ENCODE measurements at regions not wholly inside any gene's neighbourhood (a gene's known extent, or its start where the extent isn't known, plus 50 kb on each side); places are given as distances from the start of the nearest gene placed in this dataset.

DNA sequence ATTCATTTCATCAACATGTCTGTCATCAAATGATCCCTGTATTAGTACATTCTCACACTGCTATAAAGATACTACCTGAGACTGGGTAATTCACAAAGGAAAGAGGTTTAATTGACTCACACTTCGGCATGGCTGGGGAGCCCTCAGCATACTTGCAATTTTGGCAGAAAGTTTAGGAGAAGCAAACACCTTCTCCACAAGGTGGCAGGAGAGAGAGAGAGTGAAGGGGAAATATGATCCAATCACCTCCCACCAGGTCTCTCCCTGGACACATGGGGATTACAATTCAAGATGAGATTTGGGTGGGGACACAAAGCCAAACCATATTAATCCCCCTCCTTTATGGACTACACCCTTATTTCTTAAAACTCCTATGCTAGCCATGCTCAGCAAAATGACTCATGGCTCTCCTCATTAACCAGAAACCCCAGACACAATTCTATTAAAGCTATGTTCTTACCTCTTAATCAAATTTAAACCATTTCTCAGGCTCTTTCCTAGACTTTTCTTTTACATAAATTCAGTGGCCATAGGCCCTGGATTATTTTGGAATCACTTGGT lies 932.3 kb downstream of the FLRT2 start:
- TF ChIP-seq, protein P1, sequence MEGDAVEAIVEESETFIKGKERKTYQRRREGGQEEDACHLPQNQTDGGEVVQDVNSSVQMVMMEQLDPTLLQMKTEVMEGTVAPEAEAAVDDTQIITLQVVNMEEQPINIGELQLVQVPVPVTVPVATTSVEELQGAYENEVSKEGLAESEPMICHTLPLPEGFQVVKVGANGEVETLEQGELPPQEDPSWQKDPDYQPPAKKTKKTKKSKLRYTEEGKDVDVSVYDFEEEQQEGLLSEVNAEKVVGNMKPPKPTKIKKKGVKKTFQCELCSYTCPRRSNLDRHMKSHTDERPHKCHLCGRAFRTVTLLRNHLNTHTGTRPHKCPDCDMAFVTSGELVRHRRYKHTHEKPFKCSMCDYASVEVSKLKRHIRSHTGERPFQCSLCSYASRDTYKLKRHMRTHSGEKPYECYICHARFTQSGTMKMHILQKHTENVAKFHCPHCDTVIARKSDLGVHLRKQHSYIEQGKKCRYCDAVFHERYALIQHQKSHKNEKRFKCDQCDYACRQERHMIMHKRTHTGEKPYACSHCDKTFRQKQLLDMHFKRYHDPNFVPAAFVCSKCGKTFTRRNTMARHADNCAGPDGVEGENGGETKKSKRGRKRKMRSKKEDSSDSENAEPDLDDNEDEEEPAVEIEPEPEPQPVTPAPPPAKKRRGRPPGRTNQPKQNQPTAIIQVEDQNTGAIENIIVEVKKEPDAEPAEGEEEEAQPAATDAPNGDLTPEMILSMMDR (IDR thresholded peaks at IDR 0.05; ENCODE audit: insufficient read depth, low read length, poor library complexity, severe bottlenecking) = peak; percentile 52
- DNase-seq (ENCODE audit: low read depth) = no peak
- Histone ChIP-seq H3K36me3 (ENCODE audit: control insufficient read depth, insufficient read depth, low read length) (no peaks in the 10 kb centered on the region), H3K27me3 (ENCODE audit: control insufficient read depth, insufficient read depth, low read length) (no peaks in the 10 kb centered on the region), H3K4me3 (ENCODE audit: low read depth, low read length) (no peak overlapping the region)

DNA sequence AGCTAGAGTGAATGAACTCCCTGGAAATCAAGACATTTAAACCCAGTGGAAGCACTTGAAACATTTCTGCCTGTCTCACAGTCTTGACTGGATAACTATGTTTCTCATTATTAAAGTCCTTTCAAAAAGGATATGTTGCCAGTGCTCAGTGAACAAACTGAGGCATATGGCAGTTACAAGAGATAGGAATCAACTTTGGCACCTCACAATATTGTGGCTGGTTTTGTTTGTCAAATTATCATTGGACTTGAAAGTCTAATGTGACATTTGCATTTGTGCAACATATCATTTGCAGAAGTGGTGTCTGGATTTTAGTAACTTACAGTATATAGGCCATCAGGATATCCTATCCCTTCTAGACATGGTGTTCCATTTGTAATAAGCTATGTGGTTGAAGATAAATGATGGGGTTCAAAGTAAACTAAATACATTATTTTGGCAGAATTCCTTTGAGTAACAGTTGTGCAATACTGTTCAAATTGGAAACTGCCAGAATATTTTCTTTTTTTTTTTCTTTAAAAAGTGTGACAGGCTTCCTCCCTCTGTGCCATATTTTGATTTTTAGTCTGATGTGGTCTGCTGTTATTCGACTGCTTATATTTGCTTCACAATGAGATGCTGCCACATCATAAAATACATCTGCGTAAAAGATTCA lies 927.7 kb downstream of the FLRT2 start:
- no peak overlapping the region for H3K4me3 ChIP-seq (ENCODE audit: low read depth, low read length)
- H3K27me3 ChIP-seq (ENCODE audit: control insufficient read depth, insufficient read depth, low read length) = no peaks in the 10 kb centered on the region
- no peak for DNase-seq (ENCODE audit: low read depth)
- H3K36me3 ChIP-seq (ENCODE audit: control insufficient read depth, insufficient read depth, low read length) = no peaks in the 10 kb centered on the region
- TF ChIP-seq, protein P1 (IDR thresholded peaks at IDR 0.05; ENCODE audit: insufficient read depth, low read length, poor library complexity, severe bottlenecking) = no peak

DNA sequence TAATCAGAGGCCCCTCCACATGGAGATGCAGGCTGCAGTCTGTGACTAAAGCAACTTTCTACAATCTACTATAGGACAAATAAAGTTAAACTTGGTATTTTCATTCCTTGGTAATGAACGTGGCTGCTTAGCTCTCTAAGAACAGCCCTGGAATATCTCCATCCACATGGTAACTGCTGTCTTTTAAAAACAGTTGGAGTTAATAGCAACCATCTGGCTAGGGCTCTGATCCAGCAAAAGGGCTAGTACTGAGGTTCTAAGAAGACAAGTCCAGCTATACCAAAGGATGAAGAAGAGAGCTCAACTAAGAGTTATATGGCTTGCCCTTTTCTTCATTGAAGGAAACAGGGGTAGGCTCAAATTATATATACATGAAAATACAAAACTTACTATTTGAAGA lies 920.1 kb downstream of the FLRT2 start:
- Histone ChIP-seq H3K36me3 (ENCODE audit: control insufficient read depth, insufficient read depth, low read length) (no peaks in the 10 kb centered on the region), H3K4me3 (ENCODE audit: low read depth, low read length) (no peak overlapping the region), H3K27me3 (ENCODE audit: control insufficient read depth, insufficient read depth, low read length) (no peaks in the 10 kb centered on the region)
- no peak for DNase-seq (ENCODE audit: low read depth)
- TF ChIP-seq, protein P1 (IDR thresholded peaks at IDR 0.05; ENCODE audit: insufficient read depth, low read length, poor library complexity, severe bottlenecking) = no peak

DNA sequence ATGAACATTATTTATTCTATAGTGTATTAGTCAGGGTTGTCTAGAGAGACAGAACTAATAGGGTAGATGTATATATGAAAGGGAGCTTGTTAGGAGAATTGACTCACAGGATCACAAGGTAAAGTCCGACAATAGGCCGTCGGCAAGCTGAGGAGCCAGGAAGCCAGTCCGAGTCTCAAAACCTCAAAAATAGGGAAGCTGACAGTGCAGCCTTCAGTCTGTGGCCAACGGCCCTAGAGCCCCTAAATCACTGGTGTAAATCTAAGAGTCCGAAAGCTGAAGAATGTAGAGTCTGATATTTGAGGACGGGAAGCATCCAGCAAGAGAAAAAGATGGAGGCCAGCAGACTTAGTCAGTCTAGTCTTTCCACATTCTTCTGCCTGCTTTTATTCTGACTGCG lies 912.2 kb downstream of the FLRT2 start:
- Histone ChIP-seq H3K27me3 (ENCODE audit: control insufficient read depth, insufficient read depth, low read length) (no peaks in the 10 kb centered on the region), H3K36me3 (ENCODE audit: control insufficient read depth, insufficient read depth, low read length) (no peaks in the 10 kb centered on the region), H3K4me3 (ENCODE audit: low read depth, low read length) (no peak overlapping the region)
- no peak for DNase-seq (ENCODE audit: low read depth)
- TF ChIP-seq, protein P1 (IDR thresholded peaks at IDR 0.05; ENCODE audit: insufficient read depth, low read length, poor library complexity, severe bottlenecking) = no peak

DNA sequence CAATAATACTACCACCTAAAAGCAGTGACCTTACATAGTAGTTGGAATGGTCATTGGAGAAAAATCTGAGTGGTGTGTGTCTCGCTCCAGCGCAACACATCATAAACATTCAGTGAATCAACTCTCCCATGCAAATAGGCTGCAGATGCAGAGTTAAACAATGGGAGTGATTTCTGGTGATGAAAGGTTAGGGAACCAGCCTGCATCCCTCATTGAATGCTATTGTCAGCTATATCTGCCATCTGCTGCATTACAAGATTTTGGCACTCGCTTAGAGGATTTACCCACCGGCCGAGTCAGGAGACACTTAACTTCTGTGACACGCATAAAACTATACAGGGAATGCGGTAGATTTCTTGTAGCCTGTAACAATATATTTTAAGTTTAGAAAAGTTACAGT lies 900.9 kb downstream of the FLRT2 start:
- DNase-seq (ENCODE audit: low read depth) = peak; percentile 7
- no peaks in the 10 kb centered on the region for H3K27me3 ChIP-seq (ENCODE audit: control insufficient read depth, insufficient read depth, low read length)
- no peaks in the 10 kb centered on the region for H3K36me3 ChIP-seq (ENCODE audit: control insufficient read depth, insufficient read depth, low read length)
- H3K4me3 ChIP-seq (ENCODE audit: low read depth, low read length) = no peak overlapping the region
- TF ChIP-seq, protein P1 (IDR thresholded peaks at IDR 0.05; ENCODE audit: insufficient read depth, low read length, poor library complexity, severe bottlenecking) = no peak

DNA sequence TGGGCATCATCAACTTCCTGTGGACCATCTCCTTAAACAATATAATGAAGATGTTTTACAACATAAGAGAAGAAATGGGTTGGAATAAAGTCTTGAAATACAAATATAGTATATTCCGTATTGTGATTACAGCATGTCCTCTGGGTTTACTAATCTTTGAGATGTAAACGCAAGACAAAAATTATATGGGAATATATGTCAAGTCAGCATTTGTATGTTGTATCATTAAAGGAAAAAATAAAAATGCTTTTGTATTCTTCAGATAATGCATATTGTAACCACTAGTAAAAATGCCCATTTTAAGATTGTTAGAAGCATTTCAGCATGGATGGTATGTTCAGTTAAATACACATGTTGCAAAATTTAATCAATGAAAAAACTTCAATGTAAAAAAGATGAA lies 893.3 kb downstream of the FLRT2 start:
- Histone ChIP-seq H3K4me3 (ENCODE audit: low read depth, low read length) (no peak overlapping the region), H3K36me3 (ENCODE audit: control insufficient read depth, insufficient read depth, low read length) (no peaks in the 10 kb centered on the region), H3K27me3 (ENCODE audit: control insufficient read depth, insufficient read depth, low read length) (no peaks in the 10 kb centered on the region)
- TF ChIP-seq, protein P1 (IDR thresholded peaks at IDR 0.05; ENCODE audit: insufficient read depth, low read length, poor library complexity, severe bottlenecking) = no peak
- DNase-seq (ENCODE audit: low read depth) = no peak

Measured in kidney epithelial cell (primary cell).